Right cardiac atrium (tissue), 5 donors: ENCODE measurements at regions not wholly inside any gene's neighbourhood (a gene's known extent, or its start where the extent isn't known, plus 50 kb on each side); places are given as distances from the start of the nearest gene placed in this dataset.

Experiments used
- ATAC-seq, 2 donors: fragments of 200-7000 bp; cut with Tn5 transposase; one replicate each; pipeline versions ENCODE4 v1.8.0 to v1.9.1; 2020; ENCODE audit warnings: moderate library complexity in 2 of 2, mild to moderate bottlenecking in 1 of 2
- DNase-seq, 3 donors: peaks; one replicate each; pipeline ENCODE4 v3.0.0-alpha.2; 2020
- H3K27ac ChIP-seq: one replicate; pipeline ENCODE4 v1.5.1; 2013; ENCODE audit warnings: mild to moderate bottlenecking, low read length, control low read depth, moderate library complexity
- H3K27me3 ChIP-seq: one replicate; pipeline ENCODE4 v1.6.1; 2013; ENCODE audit not compliant: control insufficient read depth, insufficient read depth
- H3K4me1 ChIP-seq: one replicate; pipeline ENCODE4 v1.6.1; 2013; ENCODE audit warnings: low read length; ENCODE audit not compliant: control insufficient read depth, insufficient read depth
- H3K4me3 ChIP-seq: one replicate; pipeline ENCODE4 v1.5.1; 2013; ENCODE audit warnings: low read length, control low read depth
- H3K9me3 ChIP-seq: one replicate; pipeline ENCODE4 v1.6.1; 2013; ENCODE audit warnings: low read length; ENCODE audit not compliant: control insufficient read depth
- WGBS: extraction: QIAGEN DNeasy Blood & Tissue Kit; methylation state at CpG from one replicate; pipeline ENCODE4 v1.1.7; 2013; 5-methylcytosine and 5-hydroxymethylcytosine counted together
- intact Hi-C, 4 donors: fragments of 100-400 bp; cut with DNase I; formaldehyde crosslinking; loops; one replicate each; pipeline versions ENCODE4 v1.11.0 to v1.14.0; 2022 to 2023
- donor health status: healthy with polysubstance abuse.
- donor health status: DM: no; HTN: yes; CAD: no.
- donor health status: DM: no; HTN: no; CAD: no.
- donor health status: DM: no; HTN: yes; CAD: no; lungs with severe emphysema.
- donor health status: DM: yes; HTN: yes; CAD: no.

DNA sequence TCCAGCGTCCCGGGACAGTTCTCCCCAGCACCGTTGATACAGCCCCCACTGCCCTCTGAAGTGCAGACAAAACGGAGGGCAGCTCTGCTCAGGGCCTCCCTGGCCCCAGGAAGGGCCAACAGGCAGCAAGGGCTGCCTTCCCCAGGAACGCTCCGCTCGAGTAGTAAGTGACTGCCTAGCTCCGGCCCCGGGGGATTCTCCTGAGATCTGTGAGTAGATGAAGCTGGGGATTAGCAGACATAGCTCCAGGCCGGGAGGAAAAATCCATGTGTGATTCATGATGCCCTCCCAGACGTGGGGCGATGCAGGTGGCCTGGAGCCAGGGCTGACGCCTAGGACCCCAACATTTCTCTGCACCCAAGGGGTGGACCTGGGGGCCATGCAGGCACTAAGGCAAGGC is 85.3 kb downstream of the ENGASE start:
- intact Hi-C loops = no loop called here
- Histone ChIP-seq H3K9me3 (no peaks in the 10 kb centered on the region), H3K27me3 (no peaks in the 10 kb centered on the region), H3K4me1 (no peaks in the 10 kb centered on the region), H3K27ac (no peak overlapping the region), H3K4me3 (no peak overlapping the region)
- 61% methylated on average over 13 of the region's 13 CpGs for WGBS
- no peak for DNase-seq
- no peak for ATAC-seq

DNA sequence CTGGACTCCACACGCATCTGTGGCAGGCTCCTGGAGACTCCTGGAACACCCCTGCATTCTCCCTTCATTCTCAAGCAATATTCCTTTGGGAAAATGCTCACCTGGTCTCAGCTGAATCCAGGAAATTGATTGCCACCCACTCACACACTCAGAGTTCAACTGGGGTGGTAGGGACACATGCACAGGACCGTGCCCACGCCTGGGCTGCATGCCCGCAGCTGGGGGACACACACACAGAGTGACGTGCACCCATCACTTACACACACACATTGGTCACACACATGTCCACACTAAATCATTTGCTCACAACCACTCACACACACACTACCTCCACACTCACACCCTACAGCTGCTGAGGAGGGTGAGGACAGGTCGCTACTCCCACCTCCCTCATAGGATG is 84.8 kb downstream of the ENGASE start:
- Histone ChIP-seq H3K27ac (no peak overlapping the region), H3K27me3 (no peaks in the 10 kb centered on the region)

DNA sequence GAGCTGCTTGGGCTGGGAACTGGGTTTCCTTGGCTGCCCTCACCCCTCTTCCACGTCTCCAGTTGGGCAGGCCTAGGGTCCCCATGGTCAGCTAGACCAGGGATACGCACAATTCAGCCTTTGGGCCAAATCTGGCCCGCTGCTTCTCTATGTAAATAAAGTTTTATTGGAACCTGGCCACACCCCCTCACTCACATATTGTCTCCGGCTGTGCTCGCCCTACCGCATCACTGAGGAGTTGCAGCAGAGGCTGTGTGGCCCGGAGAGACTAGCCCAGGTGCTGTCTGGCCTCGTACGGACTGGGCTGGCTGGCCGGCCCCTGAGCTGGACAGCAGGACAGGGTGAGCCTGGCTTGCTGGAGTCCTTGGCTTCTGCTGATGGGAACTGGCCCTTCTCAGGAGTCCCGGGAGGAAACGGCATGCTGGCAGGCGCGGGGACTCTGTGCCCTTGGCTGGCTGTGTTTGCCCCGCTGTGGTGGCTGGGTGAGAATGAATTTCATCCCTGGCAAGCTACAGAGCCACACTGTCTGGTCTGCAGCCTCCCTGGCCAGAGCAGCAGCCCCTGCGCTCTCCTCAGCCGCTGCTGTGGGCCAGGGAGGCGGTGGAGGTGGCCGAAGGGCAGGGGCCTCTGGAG is 82.0 kb downstream of the ENGASE start:
- 76% methylated on average over 19 of the region's 19 CpGs for WGBS
- ATAC-seq (no peak), DNase-seq (no peak)
- intact Hi-C loops = no loop called here
- Histone ChIP-seq H3K9me3 (no peaks in the 10 kb centered on the region), H3K4me1 (no peaks in the 10 kb centered on the region), H3K4me3 (no peak overlapping the region), H3K27ac (no peak overlapping the region), H3K27me3 (no peaks in the 10 kb centered on the region)

More for the DNA sequence above, 84.8 kb downstream of the ENGASE start:
- no peak overlapping the region for H3K4me3 ChIP-seq
- no peak for DNase-seq
- 73% methylated on average over 6 of the region's 6 CpGs for WGBS
- no peaks in the 10 kb centered on the region for H3K9me3 ChIP-seq
- intact Hi-C loops = no loop called here
- no peaks in the 10 kb centered on the region for H3K4me1 ChIP-seq
- ATAC-seq = no peak

DNA sequence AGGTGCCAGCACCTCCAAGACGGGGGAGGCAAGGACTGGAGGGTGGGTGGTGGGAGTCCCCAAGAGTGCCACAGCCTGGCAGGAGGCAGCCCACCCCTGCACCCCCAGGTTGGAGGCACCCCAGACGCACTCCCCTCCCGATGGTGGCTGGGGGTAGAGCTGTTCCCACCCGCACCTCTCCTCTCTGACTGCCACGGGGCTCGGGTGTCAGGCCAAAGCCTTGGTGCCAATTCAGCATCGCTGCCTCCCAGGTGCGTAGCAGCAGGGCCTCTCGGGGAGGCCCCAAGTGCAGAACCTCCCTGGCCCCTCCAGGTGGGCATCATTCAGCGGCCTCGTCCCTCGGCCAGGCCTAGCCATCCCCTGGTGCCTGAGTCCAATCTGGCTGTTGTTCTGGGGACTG is 81.1 kb downstream of the ENGASE start:
- no peak for DNase-seq

DNA sequence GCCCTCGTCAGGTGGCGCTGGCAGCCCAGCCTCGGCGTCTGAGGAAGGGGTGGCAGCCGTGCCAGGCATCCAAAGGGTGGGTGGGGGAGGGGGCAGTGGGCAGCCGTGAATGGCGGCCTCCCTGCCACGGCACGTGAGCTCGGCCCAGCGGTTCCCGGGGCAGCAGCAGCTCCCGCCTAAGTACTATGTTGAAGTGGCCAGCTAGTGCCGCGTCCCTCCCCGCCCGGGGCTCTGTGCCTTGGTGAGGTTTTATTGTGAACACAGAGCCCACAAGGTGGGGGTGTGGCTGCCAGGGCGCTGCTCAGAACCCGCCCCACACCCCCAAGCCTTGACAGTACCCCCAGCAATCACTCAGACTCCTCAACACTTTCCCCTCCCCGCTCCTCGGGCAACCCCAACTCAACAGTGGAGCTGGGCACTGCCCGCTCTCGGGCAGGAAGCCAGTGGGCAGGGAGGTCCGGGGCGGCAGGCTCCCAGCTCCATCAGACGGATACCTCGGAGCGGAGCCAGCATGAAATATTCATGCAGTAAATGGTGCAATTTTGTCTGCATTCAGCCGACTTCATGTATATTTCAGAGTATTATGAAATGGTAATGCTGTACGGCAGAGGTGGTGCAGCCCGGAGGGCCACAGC is 80.4 kb downstream of the ENGASE start:
- no peaks in the 10 kb centered on the region for H3K27me3 ChIP-seq
- no peak overlapping the region for H3K4me3 ChIP-seq
- intact Hi-C loops = no loop called here
- DNase-seq = no peak
- no peak overlapping the region for H3K27ac ChIP-seq
- 71% methylated on average over 31 of the region's 31 CpGs for WGBS
- no peak for ATAC-seq
- H3K9me3 ChIP-seq = no peaks in the 10 kb centered on the region
- H3K4me1 ChIP-seq = no peaks in the 10 kb centered on the region

More for the DNA sequence above, 81.1 kb downstream of the ENGASE start:
- WGBS = 80% methylated on average over 12 of the region's 12 CpGs
- Histone ChIP-seq H3K4me3 (no peak overlapping the region), H3K9me3 (no peaks in the 10 kb centered on the region), H3K27ac (no peak overlapping the region), H3K4me1 (no peaks in the 10 kb centered on the region), H3K27me3 (no peaks in the 10 kb centered on the region)
- ATAC-seq = no peak
- intact Hi-C loops = no loop called here

DNA sequence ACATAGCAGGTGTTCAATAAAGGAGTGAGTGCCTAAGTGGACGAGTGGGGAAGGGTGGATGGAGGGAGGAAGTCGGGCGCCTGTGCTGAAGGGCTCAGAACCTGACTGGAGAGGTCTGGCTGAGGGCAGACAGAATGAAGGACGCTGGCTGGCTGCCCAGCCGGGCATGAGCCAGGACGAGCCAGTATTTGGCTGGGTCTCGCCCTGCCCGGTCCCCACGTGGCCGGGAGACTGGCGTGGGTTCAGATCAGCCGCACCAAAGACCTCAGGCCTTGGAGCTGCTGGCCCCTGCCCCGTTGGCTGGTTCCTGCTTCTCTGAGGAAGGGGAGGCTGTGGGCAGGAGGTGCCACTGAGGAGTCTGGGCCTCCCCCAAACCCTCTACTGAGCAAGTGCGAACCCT is 79.8 kb downstream of the ENGASE start:
- peak; percentile 31 to 78 (median 77) for DNase-seq
- H3K27ac ChIP-seq = no peak overlapping the region
- H3K4me1 ChIP-seq = no peaks in the 10 kb centered on the region
- H3K27me3 ChIP-seq = no peaks in the 10 kb centered on the region
- H3K9me3 ChIP-seq = no peaks in the 10 kb centered on the region
- intact Hi-C loops = no loop called here
- ATAC-seq = peak; percentile 55 to 71
- WGBS = 52% methylated on average over 14 of the region's 14 CpGs
- H3K4me3 ChIP-seq = no peak overlapping the region

DNA sequence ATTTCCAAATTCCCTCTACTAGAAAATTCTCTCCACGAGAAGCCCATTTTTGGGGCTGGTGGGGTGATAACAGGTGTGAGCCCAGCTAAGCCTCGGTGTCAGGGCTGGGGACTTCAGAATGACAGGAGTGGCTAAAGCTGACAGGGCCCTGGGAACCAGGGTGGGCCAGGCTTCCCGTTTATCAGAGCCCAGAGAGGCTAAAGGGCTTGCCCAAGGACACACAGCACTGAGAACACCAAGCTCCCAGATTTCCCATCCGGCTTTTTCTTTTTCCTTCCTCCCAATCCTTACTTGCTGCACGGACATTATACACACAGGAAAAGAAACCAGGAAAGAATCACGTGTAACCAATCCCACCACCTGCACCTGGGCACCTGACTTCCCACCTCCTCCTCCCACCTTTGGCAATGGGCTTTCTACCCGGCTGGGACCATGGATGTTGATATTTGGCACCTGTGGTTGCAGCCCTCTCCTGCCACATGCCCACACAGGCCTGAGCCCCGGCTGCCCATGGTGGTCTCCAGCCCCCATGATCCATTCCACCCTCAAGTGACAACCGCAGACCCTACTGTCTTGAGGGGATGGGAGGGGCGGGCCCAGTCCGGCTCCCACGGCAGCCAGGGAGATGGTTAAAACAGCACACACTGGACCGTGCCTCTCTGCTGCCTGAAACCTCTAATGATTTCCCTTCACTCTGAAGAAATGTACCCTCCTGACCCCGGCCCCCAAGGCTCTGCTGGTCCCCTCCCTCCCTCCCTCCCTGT is 78.9 kb downstream of the ENGASE start:
- Histone ChIP-seq H3K4me3 (no peak overlapping the region), H3K4me1 (no peaks in the 10 kb centered on the region), H3K27ac (no peak overlapping the region), H3K9me3 (no peaks in the 10 kb centered on the region), H3K27me3 (no peaks in the 10 kb centered on the region)
- intact Hi-C loops = no loop called here
- ATAC-seq = no peak
- WGBS = 58% methylated on average over 14 of the region's 14 CpGs
- DNase-seq = no peak

DNA sequence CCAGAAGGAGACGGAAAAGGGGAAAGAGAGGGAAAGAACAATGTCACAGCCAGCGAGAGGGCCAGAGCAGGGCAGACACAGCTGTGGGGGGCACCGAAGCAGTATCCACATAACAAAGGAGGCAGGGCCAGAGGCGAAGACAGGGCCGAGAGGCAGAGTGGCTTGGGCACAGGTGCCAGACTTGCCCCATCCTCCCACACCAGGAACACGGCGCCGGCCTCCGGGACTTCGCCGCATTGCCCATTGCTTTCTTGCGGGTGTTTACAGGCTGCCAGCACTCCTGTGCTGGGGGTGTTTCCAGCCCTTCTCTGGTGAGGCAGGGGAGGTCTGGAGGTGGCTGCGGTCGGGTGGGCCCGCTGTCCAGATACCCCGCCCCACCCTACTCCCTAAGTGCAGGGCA is 78.0 kb downstream of the ENGASE start:
- H3K4me1 ChIP-seq = no peaks in the 10 kb centered on the region
- ATAC-seq = no peak
- no peak overlapping the region for H3K4me3 ChIP-seq
- intact Hi-C loops = no loop called here
- H3K27ac ChIP-seq = no peak overlapping the region
- 34% methylated on average over 16 of the region's 16 CpGs for WGBS
- DNase-seq = no peak
- no peaks in the 10 kb centered on the region for H3K9me3 ChIP-seq
- H3K27me3 ChIP-seq = no peaks in the 10 kb centered on the region

DNA sequence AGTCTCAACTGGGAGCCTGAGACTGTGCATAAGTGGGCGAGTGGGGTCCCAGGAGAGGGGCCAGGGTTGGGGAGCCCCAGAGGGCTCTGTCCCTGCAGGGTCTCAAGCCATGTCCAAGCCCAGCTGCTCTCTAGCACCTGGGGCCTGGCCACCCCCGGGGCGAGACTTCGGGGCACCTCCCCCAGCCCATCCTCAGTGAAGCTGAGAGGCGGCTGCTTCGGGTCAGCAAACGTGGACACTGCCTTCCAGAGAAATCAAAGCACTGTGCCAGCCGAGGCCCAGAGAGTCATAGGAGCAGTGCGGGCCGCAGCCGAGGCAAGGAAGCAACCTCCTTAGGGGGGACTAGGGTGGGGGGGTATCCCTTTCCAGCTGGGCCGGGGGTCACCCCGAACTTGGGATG is 77.5 kb downstream of the ENGASE start:
- DNase-seq = no peak
- intact Hi-C loops = no loop called here
- ATAC-seq = no peak
- H3K27ac ChIP-seq = no peak overlapping the region
- no peaks in the 10 kb centered on the region for H3K9me3 ChIP-seq
- no peak overlapping the region for H3K4me3 ChIP-seq
- WGBS = 17% methylated on average over 13 of the region's 13 CpGs
- H3K4me1 ChIP-seq = no peaks in the 10 kb centered on the region
- H3K27me3 ChIP-seq = no peaks in the 10 kb centered on the region

DNA sequence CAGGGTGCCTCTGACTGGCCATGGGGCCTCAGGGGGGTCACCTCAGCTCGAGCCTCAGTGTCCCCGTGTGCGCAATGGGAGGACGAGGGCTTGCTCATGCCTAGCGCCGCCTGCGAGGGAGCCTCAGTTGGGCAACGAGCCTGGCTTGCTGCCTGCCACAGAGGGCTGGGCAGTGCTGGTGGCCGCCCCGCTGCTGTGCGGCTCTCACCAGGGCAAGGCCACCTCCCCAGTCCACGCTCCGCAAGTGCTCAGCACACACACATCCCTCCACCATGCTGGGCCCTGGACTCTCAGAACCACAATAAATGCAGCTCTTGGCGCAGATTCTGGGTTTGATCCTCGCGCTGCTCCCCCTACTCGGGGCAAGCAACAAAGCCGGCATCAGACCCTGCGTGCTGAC is 76.2 kb downstream of the ENGASE start:
- H3K4me3 ChIP-seq = no peak overlapping the region
- no peaks in the 10 kb centered on the region for H3K27me3 ChIP-seq
- H3K4me1 ChIP-seq = no peaks in the 10 kb centered on the region
- no peaks in the 10 kb centered on the region for H3K9me3 ChIP-seq
- intact Hi-C loops = no loop called here
- H3K27ac ChIP-seq = no peak overlapping the region
- no peak for ATAC-seq
- WGBS = 76% methylated on average over 19 of the region's 19 CpGs
- DNase-seq = no peak

DNA sequence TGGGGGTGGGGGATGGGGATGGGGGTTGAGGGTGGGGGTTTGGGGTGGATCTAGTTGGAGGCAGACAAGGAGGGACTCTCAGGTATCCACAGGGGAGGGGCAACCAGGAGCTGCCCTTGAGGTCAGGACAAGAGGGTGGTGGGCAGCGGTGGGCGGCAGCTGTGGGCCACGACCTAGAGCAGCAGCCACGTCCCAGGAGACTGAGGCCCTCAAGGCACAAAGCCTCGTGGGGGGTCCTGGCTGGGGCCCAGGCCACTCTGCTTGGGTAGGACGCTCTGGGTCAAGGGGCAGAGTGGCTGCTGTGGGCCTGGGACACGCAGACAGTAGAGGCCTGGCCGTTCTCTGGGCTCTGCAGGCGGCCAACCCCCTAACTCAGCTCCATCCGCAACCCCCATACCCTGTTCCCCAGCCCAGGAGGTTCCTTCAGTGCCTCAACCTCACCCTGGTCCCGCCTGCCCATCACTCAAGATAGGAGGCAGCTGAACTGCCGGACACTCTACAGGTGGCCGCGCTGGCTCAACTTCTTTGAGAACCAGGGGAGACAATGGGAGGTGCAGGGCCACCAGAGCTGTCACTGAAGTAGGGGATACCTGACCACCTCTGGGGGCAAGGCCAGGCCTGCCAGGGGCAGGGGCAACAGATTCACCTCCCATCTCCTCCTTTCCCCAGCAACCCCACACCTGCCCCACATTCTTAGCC is 75.6 kb downstream of the ENGASE start:
- Histone ChIP-seq H3K27me3 (no peaks in the 10 kb centered on the region), H3K4me1 (no peaks in the 10 kb centered on the region), H3K9me3 (no peaks in the 10 kb centered on the region), H3K4me3 (no peak overlapping the region), H3K27ac (no peak overlapping the region)
- DNase-seq = no peak
- intact Hi-C loops = no loop called here
- no peak for ATAC-seq
- 68% methylated on average over 14 of the region's 14 CpGs for WGBS
